GM23248 (cell line): ENCODE measurements at regions not wholly inside any gene's neighbourhood (a gene's known extent, or its start where the extent isn't known, plus 50 kb on each side); places are given as distances from the start of the nearest gene placed in this dataset.

ENCODE experiments used
- EZH2 ChIP-seq: fragments of 200-600 bp; sonication (generic); IDR thresholded peaks from 2 replicates; pipeline ENCODE4 v1.6.1; 2018; ENCODE audit warnings: antibody characterized with exemption, mild to moderate bottlenecking; ENCODE audit not compliant: insufficient read depth, poor library complexity, severe bottlenecking
- EZH2phosphoT487 ChIP-seq: fragments of 200-600 bp; sonication (generic); IDR thresholded peaks from 2 replicates; pipeline ENCODE4 v1.6.1; 2018; ENCODE audit warnings: antibody characterized with exemption, moderate library complexity, mild to moderate bottlenecking, low read depth; ENCODE audit not compliant: insufficient read depth

GRCh38 chr16:50466170-50466569 lies 82.0 kb upstream of the NKD1 start:
- TF ChIP-seq EZH2: no peak
- TF ChIP-seq EZH2phosphoT487: no peak
